Mesodermal cell (in vitro differentiated cells): ENCODE measurements at regions not wholly inside any gene's neighbourhood (a gene's known extent, or its start where the extent isn't known, plus 50 kb on each side); places are given as distances from the start of the nearest gene placed in this dataset.

ENCODE experiments used
- H3K27ac ChIP-seq: 2 replicates; pipeline ENCODE4 v1.7.0; 2013; ENCODE audit warnings: mild to moderate bottlenecking, low read depth, low read length, moderate library complexity; ENCODE audit not compliant: severe bottlenecking
- H3K36me3 ChIP-seq: 2 replicates; pipeline ENCODE4 v1.7.1; 2013; ENCODE audit warnings: mild to moderate bottlenecking, low read length, moderate library complexity; ENCODE audit not compliant: control insufficient read depth, insufficient read depth
- H3K4me1 ChIP-seq: one replicate; pipeline ENCODE4 v1.7.1; 2013; ENCODE audit warnings: mild to moderate bottlenecking, low read length; ENCODE audit not compliant: insufficient read depth, control insufficient read depth, poor library complexity, severe bottlenecking
- H3K4me3 ChIP-seq: 2 replicates; pipeline ENCODE4 v1.7.0; 2013; ENCODE audit warnings: low read length, control low read depth, mild to moderate bottlenecking; ENCODE audit not compliant: insufficient read depth, poor library complexity, severe bottlenecking; ENCODE audit errors: extremely low read depth
- H3K9me3 ChIP-seq: 2 replicates; pipeline ENCODE4 v1.7.1; 2013; ENCODE audit warnings: mild to moderate bottlenecking, low read length, moderate library complexity; ENCODE audit not compliant: control insufficient read depth
- WGBS, 2 experiments: methylation state at CpG; one replicate each; pipeline ENCODE4 v1.1.5; 2013; ENCODE audit warnings: missing lambda C conversion rate in 2 of 2; ENCODE audit not compliant: insufficient coverage in 2 of 2; 5-methylcytosine and 5-hydroxymethylcytosine counted together

- no peaks in the 10 kb centered on the region for H3K9me3 ChIP-seq
- 49 to 91% methylated on average over 2 to 4 of the region's 6 CpGs for WGBS, 2 experiments
- H3K27ac ChIP-seq = no peak overlapping the region
- no peak overlapping the region for H3K4me3 ChIP-seq
- H3K36me3 ChIP-seq = no peaks in the 10 kb centered on the region
- H3K4me1 ChIP-seq = no peaks in the 10 kb centered on the region
These were observed 960.2 kb upstream of the EEF2KMT start for GRCh38 chr16:6057821-6058220.

GRCh38 chr16:6048017-6048416, 950.4 kb upstream of the EEF2KMT start:
- H3K36me3 ChIP-seq = no peaks in the 10 kb centered on the region
- H3K4me3 ChIP-seq = no peak overlapping the region
- WGBS, 2 experiments = 83% methylated on average over 1 of the region's 3 CpGs; no CpG with 5 or more reads in 1 of the 2 experiments
- no peaks in the 10 kb centered on the region for H3K4me1 ChIP-seq
- no peak overlapping the region for H3K27ac ChIP-seq
- H3K9me3 ChIP-seq = no peaks in the 10 kb centered on the region

- WGBS, 2 experiments = 88 to 90% methylated on average over 2 to 3 of the region's 3 CpGs
- no peaks in the 10 kb centered on the region for H3K4me1 ChIP-seq
- no peak overlapping the region for H3K4me3 ChIP-seq
- H3K9me3 ChIP-seq = no peaks in the 10 kb centered on the region
- no peaks in the 10 kb centered on the region for H3K36me3 ChIP-seq
- H3K27ac ChIP-seq = no peak overlapping the region
These were observed 949.7 kb upstream of the EEF2KMT start for GRCh38 chr16:6047325-6047724.

GRCh38 chr16:6038941-6039645, 941.5 kb upstream of the EEF2KMT start:
- H3K36me3 ChIP-seq = no peaks in the 10 kb centered on the region
- no peak overlapping the region for H3K4me3 ChIP-seq
- no peak overlapping the region for H3K27ac ChIP-seq
- 89 to 100% methylated on average over 3 of the region's 5 CpGs for WGBS, 2 experiments
- H3K4me1 ChIP-seq = no peaks in the 10 kb centered on the region
- no peaks in the 10 kb centered on the region for H3K9me3 ChIP-seq

GRCh38 chr16:6035161-6035560, 937.6 kb upstream of the EEF2KMT start:
- 65 to 84% methylated on average over 3 of the region's 6 CpGs for whole genome bisulfite sequencing, 2 experiments
- H3K4me1 ChIP-seq = no peaks in the 10 kb centered on the region
- no peak overlapping the region for H3K27ac ChIP-seq
- H3K36me3 ChIP-seq = no peaks in the 10 kb centered on the region
- H3K4me3 ChIP-seq = no peak overlapping the region
- no peaks in the 10 kb centered on the region for H3K9me3 ChIP-seq

- Histone ChIP-seq H3K27ac (no peak overlapping the region), H3K36me3 (no peaks in the 10 kb centered on the region), H3K4me3 (no peak overlapping the region), H3K9me3 (no peaks in the 10 kb centered on the region), H3K4me1 (no peaks in the 10 kb centered on the region)
- 92 to 100% methylated on average over 3 of the region's 4 CpGs for WGBS, 2 experiments
These were observed 936.9 kb upstream of the EEF2KMT start for GRCh38 chr16:6034511-6034910.

GRCh38 chr16:6032438-6032837, 934.8 kb upstream of the EEF2KMT start:
- 83 to 90% methylated on average over 1 of the region's 3 CpGs for whole genome bisulfite sequencing, 2 experiments
- Histone ChIP-seq H3K27ac (no peak overlapping the region), H3K9me3 (no peaks in the 10 kb centered on the region), H3K36me3 (no peaks in the 10 kb centered on the region), H3K4me1 (no peaks in the 10 kb centered on the region), H3K4me3 (no peak overlapping the region)

- Histone ChIP-seq H3K36me3 (no peaks in the 10 kb centered on the region), H3K9me3 (no peaks in the 10 kb centered on the region), H3K27ac (no peak overlapping the region), H3K4me1 (no peaks in the 10 kb centered on the region), H3K4me3 (no peak overlapping the region)
- WGBS, 2 experiments = 56 to 59% methylated on average over 5 to 6 of the region's 7 CpGs
These were observed 934.0 kb upstream of the EEF2KMT start for GRCh38 chr16:6031567-6031966.

GRCh38 chr16:6031102-6031501, 933.5 kb upstream of the EEF2KMT start:
- 78 to 91% methylated on average over 2 to 5 of the region's 5 CpGs for WGBS, 2 experiments
- Histone ChIP-seq H3K9me3 (no peaks in the 10 kb centered on the region), H3K4me1 (no peaks in the 10 kb centered on the region), H3K36me3 (no peaks in the 10 kb centered on the region), H3K27ac (no peak overlapping the region), H3K4me3 (no peak overlapping the region)

GRCh38 chr16:6027733-6028132, 930.1 kb upstream of the EEF2KMT start:
- Histone ChIP-seq H3K9me3 (no peaks in the 10 kb centered on the region), H3K27ac (no peak overlapping the region), H3K4me3 (no peak overlapping the region), H3K36me3 (no peaks in the 10 kb centered on the region), H3K4me1 (no peaks in the 10 kb centered on the region)
- 90 to 95% methylated on average over 6 to 7 of the region's 7 CpGs for WGBS, 2 experiments

GRCh38 chr16:6023449-6023848, 925.9 kb upstream of the EEF2KMT start:
- no peaks in the 10 kb centered on the region for H3K9me3 ChIP-seq
- 92 to 96% methylated on average over 13 of the region's 14 CpGs for WGBS, 2 experiments
- no peak overlapping the region for H3K4me3 ChIP-seq
- no peaks in the 10 kb centered on the region for H3K36me3 ChIP-seq
- no peak overlapping the region for H3K27ac ChIP-seq
- H3K4me1 ChIP-seq = peaks cover 10% of the 10 kb centered on the region
